WTC11 (cell line): ENCODE measurements at regions not wholly inside any gene's neighbourhood (a gene's known extent, or its start where the extent isn't known, plus 50 kb on each side); places are given as distances from the start of the nearest gene placed in this dataset.

Experiments
- ATAC-seq: fragments of 200-7000 bp; cut with Tn5 transposase; 2 replicates; pipeline ENCODE4 v1.10.0; 2021; ENCODE audit warnings: mild to moderate bottlenecking, moderate library complexity
- CTCF ChIA-PET: fragments of 300-600 bp; sonication (Branson Sonifier 250); formaldehyde crosslinking; loops from one replicate; lab custom pipeline; 2021; ENCODE audit warnings: antibody characterized with exemption; lab: Charles Lee
- POLR2A ChIA-PET: fragments of 350-600 bp; sonication (Branson Sonifier 250); formaldehyde crosslinking; loops from one replicate; lab custom pipeline; 2021; ENCODE audit warnings: antibody characterized with exemption; lab: Charles Lee
- DNase-seq: peaks from one replicate; pipeline ENCODE4 v3.0.0; 2021; ENCODE audit warnings: low spot score
- H3K27ac Mint-ChIP-seq: 2 replicates; pipeline ENCODE4 v1.8.0; 2021; ENCODE audit warnings: mixed read lengths
- H3K27me3 Mint-ChIP-seq: 2 replicates; pipeline ENCODE4 v1.8.0; 2021; ENCODE audit warnings: low read depth, mild to moderate bottlenecking, moderate library complexity, mixed read lengths
- H3K36me3 Mint-ChIP-seq: 2 replicates; pipeline ENCODE4 v1.8.0; 2021; ENCODE audit warnings: mixed read lengths
- H3K4me1 Mint-ChIP-seq: 2 replicates; pipeline ENCODE4 v1.8.0; 2022; ENCODE audit warnings: mixed read lengths
- H3K4me3 Mint-ChIP-seq: 2 replicates; pipeline ENCODE4 v1.8.0; 2021; ENCODE audit warnings: mild to moderate bottlenecking, moderate library complexity, mixed read lengths
- H3K9me3 Mint-ChIP-seq: 2 replicates; pipeline ENCODE4 v1.8.0; 2021; ENCODE audit warnings: mixed read lengths
- ATF2 ChIP-seq: sonication (generic); formaldehyde crosslinking; IDR thresholded peaks from 2 replicates; pipeline ENCODE4 v1.8.1; 2022; ENCODE audit warnings: low read depth, missing genetic modification reagents, borderline replicate concordance
- ATF3 ChIP-seq: sonication (generic); formaldehyde crosslinking; conservative IDR thresholded peaks from 2 replicates; pipeline ENCODE4 v1.8.1; 2022; ENCODE audit warnings: mild to moderate bottlenecking, missing genetic modification reagents
- CBFB ChIP-seq: sonication (generic); formaldehyde crosslinking; IDR thresholded peaks from 2 replicates; pipeline ENCODE4 v1.8.1; 2022; ENCODE audit warnings: mild to moderate bottlenecking, low read depth, missing genetic modification reagents
- CREB1 ChIP-seq: sonication (generic); formaldehyde crosslinking; IDR thresholded peaks from 2 replicates; pipeline ENCODE4 v1.8.0; 2023; ENCODE audit warnings: mild to moderate bottlenecking, missing genetic modification reagents
- ESRRA ChIP-seq: sonication (generic); formaldehyde crosslinking; IDR thresholded peaks from 2 replicates; pipeline ENCODE4 v1.8.1; 2022; ENCODE audit warnings: mild to moderate bottlenecking, missing genetic modification reagents, borderline replicate concordance
- GABPB1 ChIP-seq: sonication (generic); formaldehyde crosslinking; IDR thresholded peaks from 2 replicates; pipeline ENCODE4 v1.8.1; 2023; ENCODE audit warnings: mild to moderate bottlenecking, missing genetic modification reagents
- NFYB ChIP-seq: sonication (generic); formaldehyde crosslinking; conservative IDR thresholded peaks from 2 replicates; pipeline ENCODE4 v1.8.0; 2022; ENCODE audit warnings: low read depth, missing genetic modification reagents
- RELA ChIP-seq: sonication (generic); formaldehyde crosslinking; IDR thresholded peaks from 2 replicates; pipeline ENCODE4 v1.8.1; 2022; ENCODE audit warnings: missing genetic modification reagents, mild to moderate bottlenecking, borderline replicate concordance
- SMAD4 ChIP-seq: sonication (generic); formaldehyde crosslinking; IDR thresholded peaks from 2 replicates; pipeline ENCODE4 v1.8.0; 2022; ENCODE audit warnings: mild to moderate bottlenecking, missing genetic modification reagents
- SOX15 ChIP-seq: fragments of 250-450 bp; sonication (Bioruptor Pico); IDR thresholded peaks from 2 replicates; pipeline ENCODE4 v1.9.0; 2021; ENCODE audit warnings: mild to moderate bottlenecking
- TP53 ChIP-seq: sonication (generic); formaldehyde crosslinking; IDR thresholded peaks from 2 replicates; pipeline ENCODE4 v1.8.1; 2023; ENCODE audit warnings: mild to moderate bottlenecking, missing genetic modification reagents
- ZNF232 ChIP-seq: sonication (generic); formaldehyde crosslinking; IDR thresholded peaks from 2 replicates; pipeline ENCODE4 v1.8.0; 2022; ENCODE audit warnings: mild to moderate bottlenecking, missing genetic modification reagents
- ZNF317 ChIP-seq: sonication (generic); formaldehyde crosslinking; IDR thresholded peaks from 2 replicates; pipeline ENCODE4 v1.8.1; 2023; ENCODE audit warnings: low read depth, mild to moderate bottlenecking, moderate library complexity, missing genetic modification reagents, borderline replicate concordance
- ZNF396 ChIP-seq: fragments of 250-450 bp; sonication (Bioruptor Pico); IDR thresholded peaks from 2 replicates; pipeline ENCODE4 v1.8.0; 2021; ENCODE audit warnings: mild to moderate bottlenecking, moderate library complexity, borderline replicate concordance
- ZNF671 ChIP-seq: fragments of 250-450 bp; sonication (Bioruptor Pico); IDR thresholded peaks from 2 replicates; pipeline ENCODE4 v1.8.0; 2021; ENCODE audit warnings: mild to moderate bottlenecking
- TF ChIP-seq, protein P1 (sequence below): sonication (generic); formaldehyde crosslinking; IDR thresholded peaks from 2 replicates; pipeline ENCODE4 v1.8.1; 2023; ENCODE audit warnings: mild to moderate bottlenecking, missing genetic modification reagents
- TF ChIP-seq, protein P2 (sequence below): sonication (generic); formaldehyde crosslinking; conservative IDR thresholded peaks from 2 replicates; pipeline ENCODE4 v1.8.1; 2023; ENCODE audit warnings: mild to moderate bottlenecking, low read depth, missing genetic modification reagents, moderate library complexity
- TF ChIP-seq, protein P3 (sequence below): sonication (generic); formaldehyde crosslinking; IDR thresholded peaks from 2 replicates; pipeline ENCODE4 v1.8.0; 2022; ENCODE audit warnings: mild to moderate bottlenecking, missing genetic modification reagents
- TF ChIP-seq, protein P4 (sequence below): sonication (generic); formaldehyde crosslinking; IDR thresholded peaks from 2 replicates; pipeline ENCODE4 v1.8.1; 2023; ENCODE audit warnings: mild to moderate bottlenecking, missing genetic modification reagents, moderate library complexity
- TF ChIP-seq, protein P5 (sequence below): sonication (generic); formaldehyde crosslinking; IDR thresholded peaks from 2 replicates; pipeline ENCODE4 v1.8.1; 2022; ENCODE audit warnings: missing genetic modification reagents, borderline replicate concordance

GRCh38 chr5:113939988-113940387 lies 421.9 kb upstream of the KCNN2 start:
- Mint-ChIP-seq H3K9me3 (no peaks in the 10 kb centered on the region), H3K4me3 (no peak overlapping the region), H3K27ac (no peak overlapping the region), H3K27me3 (no peaks in the 10 kb centered on the region), H3K36me3 (no peaks in the 10 kb centered on the region), H3K4me1 (peaks cover 6% of the 10 kb centered on the region)
- ATAC-seq (no peak), DNase-seq (no peak)
- POLR2A ChIA-PET, result no interaction called here
- CTCF ChIA-PET, result interaction anchor here (0.8 kb wide), 1 partner anchor 334 kb away, joined by 3 read pairs; no protein-coding TSS in a partner anchor
- TF ChIP-seq ATF3 (CRISPR knock-in tag), result no peak
- no peak for TF ChIP-seq ZNF232 (CRISPR knock-in tag)
- TF ChIP-seq, protein P1, sequence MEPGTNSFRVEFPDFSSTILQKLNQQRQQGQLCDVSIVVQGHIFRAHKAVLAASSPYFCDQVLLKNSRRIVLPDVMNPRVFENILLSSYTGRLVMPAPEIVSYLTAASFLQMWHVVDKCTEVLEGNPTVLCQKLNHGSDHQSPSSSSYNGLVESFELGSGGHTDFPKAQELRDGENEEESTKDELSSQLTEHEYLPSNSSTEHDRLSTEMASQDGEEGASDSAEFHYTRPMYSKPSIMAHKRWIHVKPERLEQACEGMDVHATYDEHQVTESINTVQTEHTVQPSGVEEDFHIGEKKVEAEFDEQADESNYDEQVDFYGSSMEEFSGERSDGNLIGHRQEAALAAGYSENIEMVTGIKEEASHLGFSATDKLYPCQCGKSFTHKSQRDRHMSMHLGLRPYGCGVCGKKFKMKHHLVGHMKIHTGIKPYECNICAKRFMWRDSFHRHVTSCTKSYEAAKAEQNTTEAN, result no peak
- TF ChIP-seq GABPB1, result no peak
- no peak for TF ChIP-seq TP53 (CRISPR knock-in tag)
- no peak for TF ChIP-seq ESRRA (CRISPR knock-in tag)
- no peak for TF ChIP-seq RELA (CRISPR knock-in tag)
- TF ChIP-seq, protein P2, sequence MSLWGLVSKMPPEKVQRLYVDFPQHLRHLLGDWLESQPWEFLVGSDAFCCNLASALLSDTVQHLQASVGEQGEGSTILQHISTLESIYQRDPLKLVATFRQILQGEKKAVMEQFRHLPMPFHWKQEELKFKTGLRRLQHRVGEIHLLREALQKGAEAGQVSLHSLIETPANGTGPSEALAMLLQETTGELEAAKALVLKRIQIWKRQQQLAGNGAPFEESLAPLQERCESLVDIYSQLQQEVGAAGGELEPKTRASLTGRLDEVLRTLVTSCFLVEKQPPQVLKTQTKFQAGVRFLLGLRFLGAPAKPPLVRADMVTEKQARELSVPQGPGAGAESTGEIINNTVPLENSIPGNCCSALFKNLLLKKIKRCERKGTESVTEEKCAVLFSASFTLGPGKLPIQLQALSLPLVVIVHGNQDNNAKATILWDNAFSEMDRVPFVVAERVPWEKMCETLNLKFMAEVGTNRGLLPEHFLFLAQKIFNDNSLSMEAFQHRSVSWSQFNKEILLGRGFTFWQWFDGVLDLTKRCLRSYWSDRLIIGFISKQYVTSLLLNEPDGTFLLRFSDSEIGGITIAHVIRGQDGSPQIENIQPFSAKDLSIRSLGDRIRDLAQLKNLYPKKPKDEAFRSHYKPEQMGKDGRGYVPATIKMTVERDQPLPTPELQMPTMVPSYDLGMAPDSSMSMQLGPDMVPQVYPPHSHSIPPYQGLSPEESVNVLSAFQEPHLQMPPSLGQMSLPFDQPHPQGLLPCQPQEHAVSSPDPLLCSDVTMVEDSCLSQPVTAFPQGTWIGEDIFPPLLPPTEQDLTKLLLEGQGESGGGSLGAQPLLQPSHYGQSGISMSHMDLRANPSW (CRISPR knock-in tag), result no peak
- TF ChIP-seq CBFB (CRISPR knock-in tag), result no peak
- TF ChIP-seq SOX15 (CRISPR knock-in tag), result no peak
- no peak for TF ChIP-seq ATF2 (CRISPR knock-in tag)
- no peak for TF ChIP-seq ZNF317 (CRISPR knock-in tag)

GRCh38 chr5:113950186-113950585 lies 411.7 kb upstream of the KCNN2 start:
- peaks cover 3% of the 10 kb centered on the region; the same call in 1 of the 2 replicates for H3K36me3 Mint-ChIP-seq

More at GRCh38 chr5:113950186-113950585, 411.7 kb upstream of the KCNN2 start:
- CTCF ChIA-PET, result interaction anchor here (1.0 kb wide), 1 partner anchor 271 kb away, joined by 3 read pairs; no protein-coding TSS in a partner anchor
- Mint-ChIP-seq H3K9me3 (peaks cover 9% of the 10 kb centered on the region), H3K27ac (no peak overlapping the region), H3K4me3 (no peak overlapping the region), H3K4me1 (no peaks in the 10 kb centered on the region), H3K27me3 (no peaks in the 10 kb centered on the region)
- ATAC-seq, result no peak
- TF ChIP-seq, protein P3, sequence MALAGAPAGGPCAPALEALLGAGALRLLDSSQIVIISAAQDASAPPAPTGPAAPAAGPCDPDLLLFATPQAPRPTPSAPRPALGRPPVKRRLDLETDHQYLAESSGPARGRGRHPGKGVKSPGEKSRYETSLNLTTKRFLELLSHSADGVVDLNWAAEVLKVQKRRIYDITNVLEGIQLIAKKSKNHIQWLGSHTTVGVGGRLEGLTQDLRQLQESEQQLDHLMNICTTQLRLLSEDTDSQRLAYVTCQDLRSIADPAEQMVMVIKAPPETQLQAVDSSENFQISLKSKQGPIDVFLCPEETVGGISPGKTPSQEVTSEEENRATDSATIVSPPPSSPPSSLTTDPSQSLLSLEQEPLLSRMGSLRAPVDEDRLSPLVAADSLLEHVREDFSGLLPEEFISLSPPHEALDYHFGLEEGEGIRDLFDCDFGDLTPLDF (CRISPR knock-in tag), result no peak
- TF ChIP-seq ZNF671 (CRISPR knock-in tag), result no peak
- TF ChIP-seq SMAD4 (CRISPR knock-in tag), result no peak
- no peak for TF ChIP-seq NFYB (CRISPR knock-in tag)
- TF ChIP-seq, protein P4, sequence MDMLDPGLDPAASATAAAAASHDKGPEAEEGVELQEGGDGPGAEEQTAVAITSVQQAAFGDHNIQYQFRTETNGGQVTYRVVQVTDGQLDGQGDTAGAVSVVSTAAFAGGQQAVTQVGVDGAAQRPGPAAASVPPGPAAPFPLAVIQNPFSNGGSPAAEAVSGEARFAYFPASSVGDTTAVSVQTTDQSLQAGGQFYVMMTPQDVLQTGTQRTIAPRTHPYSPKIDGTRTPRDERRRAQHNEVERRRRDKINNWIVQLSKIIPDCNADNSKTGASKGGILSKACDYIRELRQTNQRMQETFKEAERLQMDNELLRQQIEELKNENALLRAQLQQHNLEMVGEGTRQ, result no peak
- TF ChIP-seq, protein P5, sequence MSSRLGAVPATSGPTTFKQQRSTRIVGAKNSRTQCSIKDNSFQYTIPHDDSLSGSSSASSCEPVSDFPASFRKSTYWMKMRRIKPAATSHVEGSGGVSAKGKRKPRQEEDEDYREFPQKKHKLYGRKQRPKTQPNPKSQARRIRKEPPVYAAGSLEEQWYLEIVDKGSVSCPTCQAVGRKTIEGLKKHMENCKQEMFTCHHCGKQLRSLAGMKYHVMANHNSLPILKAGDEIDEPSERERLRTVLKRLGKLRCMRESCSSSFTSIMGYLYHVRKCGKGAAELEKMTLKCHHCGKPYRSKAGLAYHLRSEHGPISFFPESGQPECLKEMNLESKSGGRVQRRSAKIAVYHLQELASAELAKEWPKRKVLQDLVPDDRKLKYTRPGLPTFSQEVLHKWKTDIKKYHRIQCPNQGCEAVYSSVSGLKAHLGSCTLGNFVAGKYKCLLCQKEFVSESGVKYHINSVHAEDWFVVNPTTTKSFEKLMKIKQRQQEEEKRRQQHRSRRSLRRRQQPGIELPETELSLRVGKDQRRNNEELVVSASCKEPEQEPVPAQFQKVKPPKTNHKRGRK (CRISPR knock-in tag), result no peak
- no peak for TF ChIP-seq CREB1
- TF ChIP-seq ZNF396 (CRISPR knock-in tag), result no peak
- TF ChIP-seq GABPB1, result no peak
- no peak for DNase-seq
- POLR2A ChIA-PET, result no interaction called here
